SK-N-SH (cell line): ENCODE measurements at regions not wholly inside any gene's neighbourhood (a gene's known extent, or its start where the extent isn't known, plus 50 kb on each side); places are given as distances from the start of the nearest gene placed in this dataset.

Source experiments
- CTCF ChIP-seq: fragments of 200-600 bp; sonication (generic); IDR thresholded peaks from 2 replicates; pipeline ENCODE4 v1.6.1; 2017; ENCODE audit warnings: antibody characterized with exemption, mild to moderate bottlenecking, moderate library complexity
- EP300 ChIP-seq, 2 experiments: IDR thresholded peaks; 2 replicates each; pipeline versions ENCODE4 v1.4.0 to v1.6.1; 2012; ENCODE audit warnings: borderline replicate concordance in 1 of 2, low read depth in 1 of 2, low read length in 1 of 2
- MXI1 ChIP-seq: IDR thresholded peaks from 2 replicates; pipeline ENCODE4 v1.6.1; 2012; ENCODE audit warnings: mild to moderate bottlenecking, low read depth, low read length, improper control_type of control experiment
- POLR2AphosphoS5 ChIP-seq: IDR thresholded peaks from 2 replicates; pipeline ENCODE4 v1.6.1; 2012; ENCODE audit warnings: low read depth, low read length
- REST ChIP-seq: IDR thresholded peaks from 2 replicates; pipeline ENCODE4 v1.6.1; 2012; ENCODE audit warnings: mild to moderate bottlenecking, low read depth, low read length, moderate library complexity
- SMC3 ChIP-seq: IDR thresholded peaks from 2 replicates; pipeline ENCODE4 v1.6.1; 2012; ENCODE audit warnings: low read depth, low read length, improper control_type of control experiment
- TAF1 ChIP-seq: IDR thresholded peaks from 2 replicates; pipeline ENCODE4 v1.6.1; 2012; ENCODE audit warnings: low read depth, mild to moderate bottlenecking, low read length, moderate library complexity, borderline replicate concordance
- TCF12 ChIP-seq: IDR thresholded peaks from 2 replicates; pipeline ENCODE4 v1.4.0; 2012
- USF1 ChIP-seq: IDR thresholded peaks from 2 replicates; pipeline ENCODE4 v1.4.0; 2012; ENCODE audit warnings: low read depth, borderline replicate concordance
- YY1 ChIP-seq: IDR thresholded peaks from 2 replicates; pipeline ENCODE4 v1.4.0; 2012; ENCODE audit warnings: low read depth, mild to moderate bottlenecking

GRCh38 chr4:103324811-103325210 is 126.7 kb upstream of the CENPE start:
- TF ChIP-seq POLR2AphosphoS5 (no peak), TCF12 (no peak), TAF1 (no peak), REST (no peak), SMC3 (no peak), CTCF (no peak), EP300 (IDR thresholded peaks at IDR 0.05; ENCODE audit: borderline replicate concordance in 1 of 2, low read depth in 1 of 2, low read length in 1 of 2) (no peak), YY1 (no peak), MXI1 (no peak), USF1 (no peak)
